ENCODE measurements at regions not wholly inside any gene's neighbourhood (a gene's known extent, or its start where the extent isn't known, plus 50 kb on each side); places are given as distances from the start of the nearest gene placed in this dataset.

DNA sequence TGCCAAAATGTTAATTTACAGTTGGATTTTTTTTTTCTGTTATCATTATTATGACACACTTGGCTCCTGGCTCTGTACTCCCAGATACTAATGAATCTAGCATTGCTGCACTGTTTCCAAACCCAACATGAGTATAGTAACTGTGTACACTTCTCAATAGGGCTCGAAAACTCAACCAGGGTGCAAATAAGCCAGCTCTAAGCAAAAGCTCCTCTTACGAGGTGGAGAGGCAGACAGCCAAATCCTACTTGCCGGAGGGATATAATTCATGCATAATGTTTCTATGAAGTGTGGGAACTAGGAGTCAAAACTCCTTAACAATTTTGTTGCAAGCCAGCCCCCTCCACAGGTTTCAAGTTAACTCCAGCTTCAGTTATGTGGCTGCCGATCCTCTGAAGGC lies 510.4 kb upstream of the ZP4 start:
- H3K36me3 Mint-ChIP-seq (ENCODE audit: insufficient read depth in 1 of 3, low read depth in 3 of 3) = peaks cover 0 to 6% (median 0%) of the 10 kb centered on the region in 3 experiments; a peak in 1 of 7 replicates
- H3K79me1 ChIP-seq (ENCODE audit: insufficient read depth, low read depth, low read length, poor library complexity, severe bottlenecking) = no peaks in the 10 kb centered on the region
- no peaks in the 10 kb centered on the region for H4K20me1 ChIP-seq (ENCODE audit: control insufficient read depth, insufficient read depth, insufficient read length)
- H4K8ac ChIP-seq (replicated peaks; ENCODE audit: insufficient read length, low read depth, low read length) = no peak overlapping the region
- peaks cover 6 to 7% of the 10 kb centered on the region in 2 experiments; a peak in 3 of 4 replicates for H3K4me1 Mint-ChIP-seq
- H3T11ph ChIP-seq (ENCODE audit: low read length) = no peak overlapping the region
- no peak overlapping the region for H3K23ac ChIP-seq (ENCODE audit: insufficient read length, low read depth, low read length)
- H3K27me3 Mint-ChIP-seq (ENCODE audit: low read depth) = no peaks in the 10 kb centered on the region
- no peak overlapping the region for H3K4ac ChIP-seq (ENCODE audit: low read depth, low read length)
- no peak overlapping the region for H4K91ac ChIP-seq (ENCODE audit: insufficient read length, low read depth, low read length)
- no peak overlapping the region for H2AK5ac ChIP-seq (ENCODE audit: insufficient read length, low read length)
- no peak for DNase-seq
- H2BK15ac ChIP-seq (ENCODE audit: low read depth, low read length) = no peak overlapping the region
- no CpG with 5 or more reads among the region's 4 CpGs for WGBS (ENCODE audit: extremely low coverage, insufficient read length, low lambda C conversion rate)
- H2BK5ac ChIP-seq (ENCODE audit: insufficient read length, low read length) = no peak overlapping the region
- H3K4me3 Mint-ChIP-seq = no peak overlapping the region
- H3K9me3 ChIP-seq (ENCODE audit: control insufficient read depth, low read depth, low read length) = no peaks in the 10 kb centered on the region
- H3K14ac ChIP-seq (ENCODE audit: insufficient read depth, low read length) = no peak overlapping the region
- no peaks in the 10 kb centered on the region for H3K27me3 ChIP-seq (ENCODE audit: insufficient read depth, low read length)
- H2AFZ ChIP-seq (ENCODE audit: low read length) = no peak overlapping the region
- H3K9me3 Mint-ChIP-seq = 0 out of 5 replicates have a peak, but pooled peaks cover 0 to 4% of the 10 kb centered on the region in 2 experiments
- no peaks in the 10 kb centered on the region for H3K79me2 ChIP-seq (ENCODE audit: insufficient read depth, low read length)
- H2BK120ac ChIP-seq (ENCODE audit: low read depth, low read length, poor library complexity, severe bottlenecking) = no peak overlapping the region
- H3K4me2 ChIP-seq (ENCODE audit: insufficient read depth, insufficient read length, low read length) = no peak overlapping the region
- H3K56ac ChIP-seq (ENCODE audit: insufficient read length, low read depth, low read length) = no peak overlapping the region
- no peaks in the 10 kb centered on the region for H3K23me2 ChIP-seq (ENCODE audit: insufficient read length, low read depth, low read length, poor library complexity, severe bottlenecking)
- no peak overlapping the region for H3K18ac ChIP-seq (ENCODE audit: insufficient read length, low read depth, low read length)
- H2BK20ac ChIP-seq (ENCODE audit: low read depth, low read length, poor library complexity, severe bottlenecking) = no peak overlapping the region
- H3K27ac Mint-ChIP-seq = no peak overlapping the region
- no peak overlapping the region for H3K27ac ChIP-seq (ENCODE audit: insufficient read length, low read depth, low read length)
- no peak overlapping the region for H2BK12ac ChIP-seq (ENCODE audit: insufficient read length, low read depth, low read length)
- H4K5ac ChIP-seq (ENCODE audit: insufficient read length, low read depth, low read length) = no peak overlapping the region
- no peaks in the 10 kb centered on the region for H3K4me1 ChIP-seq (ENCODE audit: insufficient read depth, low read length)
- H3K9ac ChIP-seq (ENCODE audit: extremely low read depth, insufficient read length, low read length) = no peak overlapping the region
- TF ChIP-seq, protein P1, sequence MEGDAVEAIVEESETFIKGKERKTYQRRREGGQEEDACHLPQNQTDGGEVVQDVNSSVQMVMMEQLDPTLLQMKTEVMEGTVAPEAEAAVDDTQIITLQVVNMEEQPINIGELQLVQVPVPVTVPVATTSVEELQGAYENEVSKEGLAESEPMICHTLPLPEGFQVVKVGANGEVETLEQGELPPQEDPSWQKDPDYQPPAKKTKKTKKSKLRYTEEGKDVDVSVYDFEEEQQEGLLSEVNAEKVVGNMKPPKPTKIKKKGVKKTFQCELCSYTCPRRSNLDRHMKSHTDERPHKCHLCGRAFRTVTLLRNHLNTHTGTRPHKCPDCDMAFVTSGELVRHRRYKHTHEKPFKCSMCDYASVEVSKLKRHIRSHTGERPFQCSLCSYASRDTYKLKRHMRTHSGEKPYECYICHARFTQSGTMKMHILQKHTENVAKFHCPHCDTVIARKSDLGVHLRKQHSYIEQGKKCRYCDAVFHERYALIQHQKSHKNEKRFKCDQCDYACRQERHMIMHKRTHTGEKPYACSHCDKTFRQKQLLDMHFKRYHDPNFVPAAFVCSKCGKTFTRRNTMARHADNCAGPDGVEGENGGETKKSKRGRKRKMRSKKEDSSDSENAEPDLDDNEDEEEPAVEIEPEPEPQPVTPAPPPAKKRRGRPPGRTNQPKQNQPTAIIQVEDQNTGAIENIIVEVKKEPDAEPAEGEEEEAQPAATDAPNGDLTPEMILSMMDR (conservative IDR thresholded peaks at IDR 0.05) = no peak
